Mammary epithelial cell (primary cell): ENCODE measurements at regions not wholly inside any gene's neighbourhood (a gene's known extent, or its start where the extent isn't known, plus 50 kb on each side); places are given as distances from the start of the nearest gene placed in this dataset.

Experiments
- EZH2 ChIP-seq: IDR thresholded peaks from 2 replicates; pipeline ENCODE4 v1.6.1; 2012; ENCODE audit warnings: low read length, inconsistent platforms, borderline replicate concordance
- TF ChIP-seq, protein P1 (sequence below), 2 donors: IDR thresholded peaks in 1 of 2; conservative IDR thresholded peaks in 1 of 2; 2 replicates each; pipeline ENCODE4 v1.5.1; 2011 to 2012; ENCODE audit warnings: inconsistent platforms in 2 of 2, low read length in 2 of 2, mild to moderate bottlenecking in 2 of 2, control low read depth in 1 of 2, low read depth in 1 of 2; ENCODE audit not compliant: insufficient read depth in 1 of 2; ENCODE audit errors: extremely low read depth in 1 of 2

DNA sequence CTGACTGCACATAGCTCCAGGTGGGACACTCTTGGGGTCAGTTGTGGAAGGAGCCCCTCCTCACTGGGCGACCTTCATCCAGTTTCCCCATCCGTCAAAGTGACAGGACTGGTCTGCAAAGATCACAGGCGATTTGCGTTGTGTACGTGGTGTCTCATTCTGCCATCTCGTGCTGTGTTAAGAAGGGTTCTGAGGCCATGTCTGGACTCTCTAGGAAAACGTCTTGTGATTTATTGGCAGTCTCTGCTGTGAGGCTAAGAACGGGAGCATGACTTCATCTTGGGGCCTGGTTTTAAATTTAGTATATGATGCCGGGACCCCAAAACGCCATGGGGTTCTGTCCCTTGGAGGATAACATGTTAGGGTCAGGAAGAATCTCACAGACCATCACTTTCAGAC lies 65.2 kb upstream of the CIBAR2 start:
- TF ChIP-seq, protein P1, sequence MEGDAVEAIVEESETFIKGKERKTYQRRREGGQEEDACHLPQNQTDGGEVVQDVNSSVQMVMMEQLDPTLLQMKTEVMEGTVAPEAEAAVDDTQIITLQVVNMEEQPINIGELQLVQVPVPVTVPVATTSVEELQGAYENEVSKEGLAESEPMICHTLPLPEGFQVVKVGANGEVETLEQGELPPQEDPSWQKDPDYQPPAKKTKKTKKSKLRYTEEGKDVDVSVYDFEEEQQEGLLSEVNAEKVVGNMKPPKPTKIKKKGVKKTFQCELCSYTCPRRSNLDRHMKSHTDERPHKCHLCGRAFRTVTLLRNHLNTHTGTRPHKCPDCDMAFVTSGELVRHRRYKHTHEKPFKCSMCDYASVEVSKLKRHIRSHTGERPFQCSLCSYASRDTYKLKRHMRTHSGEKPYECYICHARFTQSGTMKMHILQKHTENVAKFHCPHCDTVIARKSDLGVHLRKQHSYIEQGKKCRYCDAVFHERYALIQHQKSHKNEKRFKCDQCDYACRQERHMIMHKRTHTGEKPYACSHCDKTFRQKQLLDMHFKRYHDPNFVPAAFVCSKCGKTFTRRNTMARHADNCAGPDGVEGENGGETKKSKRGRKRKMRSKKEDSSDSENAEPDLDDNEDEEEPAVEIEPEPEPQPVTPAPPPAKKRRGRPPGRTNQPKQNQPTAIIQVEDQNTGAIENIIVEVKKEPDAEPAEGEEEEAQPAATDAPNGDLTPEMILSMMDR (conservative IDR thresholded peaks at IDR 0.05 in 1 of 2, IDR thresholded peaks at IDR 0.05 in 1 of 2; ENCODE audit: extremely low read depth in 1 of 2, insufficient read depth in 1 of 2, low read depth in 1 of 2, low read length in 2 of 2), result no peak
- no peak for TF ChIP-seq EZH2
